ENCODE measurements at regions not wholly inside any gene's neighbourhood (a gene's known extent, or its start where the extent isn't known, plus 50 kb on each side); places are given as distances from the start of the nearest gene placed in this dataset.

GRCh38 chr2:66273933-66274490, 160.9 kb upstream of the MEIS1 start:
- H3K9ac ChIP-seq (ENCODE audit: low read length) = no peak overlapping the region
- no peaks in the 10 kb centered on the region for H3K27me3 ChIP-seq (replicated peaks in 1 of 4; ENCODE audit: control extremely low read depth in 1 of 4, control insufficient read depth in 3 of 4, insufficient read depth in 4 of 4, low read length in 3 of 4)
- DNase-seq (no peak), ATAC-seq (ENCODE audit: low read depth) (no peak)
- no peak overlapping the region for H3K4me3 ChIP-seq (ENCODE audit: control extremely low read depth in 1 of 5, extremely low read depth in 1 of 5, insufficient read depth in 1 of 5, low read depth in 2 of 5, low read length in 4 of 5)
- no peaks in the 10 kb centered on the region for H3K36me3 ChIP-seq (replicated peaks in 1 of 2; ENCODE audit: control extremely low read depth in 1 of 2, control insufficient read depth in 1 of 2, extremely low read depth in 1 of 2, insufficient read depth in 2 of 2, low read length in 1 of 2)
- intact Hi-C loops (cut with micrococcal nuclease) = no loop called here
- no peak overlapping the region for H2AFZ ChIP-seq (ENCODE audit: insufficient read depth, low read depth, low read length, poor library complexity, severe bottlenecking)
- ChIA-PET POLR2A (no interaction called here), CTCF (no interaction called here)
- H3K79me2 ChIP-seq (ENCODE audit: control insufficient read depth, insufficient read depth, low read length) = no peaks in the 10 kb centered on the region
- no peak overlapping the region for H3K27ac ChIP-seq (ENCODE audit: low read length in 2 of 2)
- H3K4me3 Mint-ChIP-seq = no peak overlapping the region
- no peak overlapping the region for H3K4me2 ChIP-seq (replicated peaks; ENCODE audit: low read depth, low read length, poor library complexity, severe bottlenecking)
- H3K9me3 ChIP-seq (ENCODE audit: control extremely low read depth in 1 of 3, control insufficient read depth in 2 of 3, insufficient read depth in 1 of 3, low read length in 2 of 3) = no peaks in the 10 kb centered on the region
- no peaks in the 10 kb centered on the region for H3K9me3 Mint-ChIP-seq (ENCODE audit: insufficient read depth)
- no peaks in the 10 kb centered on the region for H4K20me1 ChIP-seq (ENCODE audit: control insufficient read depth, insufficient read depth, low read length, poor library complexity, severe bottlenecking)
- no peaks in the 10 kb centered on the region for H3K4me1 Mint-ChIP-seq
- WGBS (ENCODE audit: insufficient coverage) = 83% methylated on average over 1 of the region's 4 CpGs
- no peaks in the 10 kb centered on the region for H3K27me3 Mint-ChIP-seq
- TF ChIP-seq, protein P1, sequence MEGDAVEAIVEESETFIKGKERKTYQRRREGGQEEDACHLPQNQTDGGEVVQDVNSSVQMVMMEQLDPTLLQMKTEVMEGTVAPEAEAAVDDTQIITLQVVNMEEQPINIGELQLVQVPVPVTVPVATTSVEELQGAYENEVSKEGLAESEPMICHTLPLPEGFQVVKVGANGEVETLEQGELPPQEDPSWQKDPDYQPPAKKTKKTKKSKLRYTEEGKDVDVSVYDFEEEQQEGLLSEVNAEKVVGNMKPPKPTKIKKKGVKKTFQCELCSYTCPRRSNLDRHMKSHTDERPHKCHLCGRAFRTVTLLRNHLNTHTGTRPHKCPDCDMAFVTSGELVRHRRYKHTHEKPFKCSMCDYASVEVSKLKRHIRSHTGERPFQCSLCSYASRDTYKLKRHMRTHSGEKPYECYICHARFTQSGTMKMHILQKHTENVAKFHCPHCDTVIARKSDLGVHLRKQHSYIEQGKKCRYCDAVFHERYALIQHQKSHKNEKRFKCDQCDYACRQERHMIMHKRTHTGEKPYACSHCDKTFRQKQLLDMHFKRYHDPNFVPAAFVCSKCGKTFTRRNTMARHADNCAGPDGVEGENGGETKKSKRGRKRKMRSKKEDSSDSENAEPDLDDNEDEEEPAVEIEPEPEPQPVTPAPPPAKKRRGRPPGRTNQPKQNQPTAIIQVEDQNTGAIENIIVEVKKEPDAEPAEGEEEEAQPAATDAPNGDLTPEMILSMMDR (IDR thresholded peaks at IDR 0.05) = no peak
- no peak for TF ChIP-seq EZH2 (IDR thresholded peaks at IDR 0.05; ENCODE audit: borderline replicate concordance, insufficient read depth, low read depth, low read length, poor library complexity, severe bottlenecking)
- H3K27ac Mint-ChIP-seq = no peak overlapping the region
- no peaks in the 10 kb centered on the region for H3K4me1 ChIP-seq (ENCODE audit: control insufficient read depth in 2 of 2, insufficient read depth in 2 of 2, low read length in 2 of 2)

GRCh38 chr2:66272751-66273150, 162.2 kb upstream of the MEIS1 start:
- ATAC-seq (ENCODE audit: low read depth) (no peak), DNase-seq (no peak)
- Histone ChIP-seq H3K9me3 (ENCODE audit: control extremely low read depth in 1 of 3, control insufficient read depth in 2 of 3, insufficient read depth in 1 of 3, low read length in 2 of 3) (no peaks in the 10 kb centered on the region), H2AFZ (ENCODE audit: insufficient read depth, low read depth, low read length, poor library complexity, severe bottlenecking) (no peak overlapping the region), H3K36me3 (replicated peaks in 1 of 2; ENCODE audit: control extremely low read depth in 1 of 2, control insufficient read depth in 1 of 2, extremely low read depth in 1 of 2, insufficient read depth in 2 of 2, low read length in 1 of 2) (no peaks in the 10 kb centered on the region), H4K20me1 (ENCODE audit: control insufficient read depth, insufficient read depth, low read length, poor library complexity, severe bottlenecking) (no peaks in the 10 kb centered on the region), H3K4me2 (replicated peaks; ENCODE audit: low read depth, low read length, poor library complexity, severe bottlenecking) (no peak overlapping the region), H3K27me3 (replicated peaks in 1 of 4; ENCODE audit: control extremely low read depth in 1 of 4, control insufficient read depth in 3 of 4, insufficient read depth in 4 of 4, low read length in 3 of 4) (no peaks in the 10 kb centered on the region), H3K4me3 (ENCODE audit: control extremely low read depth in 1 of 5, extremely low read depth in 1 of 5, insufficient read depth in 1 of 5, low read depth in 2 of 5, low read length in 4 of 5) (no peak overlapping the region), H3K4me1 (ENCODE audit: control insufficient read depth in 2 of 2, insufficient read depth in 2 of 2, low read length in 2 of 2) (no peaks in the 10 kb centered on the region), H3K79me2 (ENCODE audit: control insufficient read depth, insufficient read depth, low read length) (no peaks in the 10 kb centered on the region), H3K27ac (ENCODE audit: low read length in 2 of 2) (no peak overlapping the region), H3K9ac (ENCODE audit: low read length) (no peak overlapping the region)
- H3K9me3 Mint-ChIP-seq (ENCODE audit: insufficient read depth) = no peaks in the 10 kb centered on the region
- H3K27me3 Mint-ChIP-seq = no peaks in the 10 kb centered on the region
- no CpG with 5 or more reads among the region's 6 CpGs for WGBS (ENCODE audit: insufficient coverage)
- ChIA-PET CTCF (no interaction called here), POLR2A (no interaction called here)
- TF ChIP-seq EZH2 (IDR thresholded peaks at IDR 0.05; ENCODE audit: borderline replicate concordance, insufficient read depth, low read depth, low read length, poor library complexity, severe bottlenecking) = no peak
- TF ChIP-seq, protein P1 (IDR thresholded peaks at IDR 0.05) = no peak
- intact Hi-C loops (cut with micrococcal nuclease) = no loop called here
- H3K4me3 Mint-ChIP-seq = no peak overlapping the region
- H3K27ac Mint-ChIP-seq = no peak overlapping the region
- no peaks in the 10 kb centered on the region for H3K4me1 Mint-ChIP-seq

Measured in B cell (primary cell).